Prostate gland (tissue), 2 donors: ENCODE measurements at regions not wholly inside any gene's neighbourhood (a gene's known extent, or its start where the extent isn't known, plus 50 kb on each side); places are given as distances from the start of the nearest gene placed in this dataset.
"Not testable (repeated sequence)": the region's sequence is repeated elsewhere in the genome, so short reads cannot be mapped to it uniquely, and the experiment has no call there.

Experiments used
- DNase-seq: peaks from one replicate; pipeline ENCODE4 v3.0.0-alpha.2; 2019; ENCODE audit warnings: low spot score
- H3K27ac ChIP-seq, 2 donors: fragments of 200-600 bp; sonication (generic); 2 replicates each; pipeline ENCODE4 v1.5.1; 2017 to 2019
- H3K27me3 ChIP-seq: fragments of 200-600 bp; sonication (generic); replicated peaks from 2 replicates; pipeline ENCODE4 v1.5.1; 2019; ENCODE audit not compliant: insufficient read depth
- H3K36me3 ChIP-seq, 2 donors: fragments of 200-600 bp; sonication (generic); 1 replicate in 1 of 2; 2 replicates in 1 of 2; pipeline versions ENCODE4 v1.5.1 to v1.8.1; 2017 to 2019
- H3K4me1 ChIP-seq: fragments of 200-600 bp; sonication (generic); replicated peaks from 2 replicates; pipeline ENCODE4 v1.5.1; 2019
- H3K4me3 ChIP-seq, 2 donors: fragments of 200-600 bp; sonication (generic); 2 replicates each; pipeline ENCODE4 v1.5.1; 2017 to 2019
- H3K9me3 ChIP-seq: fragments of 200-600 bp; sonication (generic); 2 replicates; pipeline ENCODE4 v1.5.1; 2017
- POLR2A ChIP-seq: fragments of 450-650 bp; IDR thresholded peaks from one replicate; pipeline ENCODE4 v1.6.1; 2016; ENCODE audit warnings: antibody characterized with exemption, mild to moderate bottlenecking
- POLR2AphosphoS5 ChIP-seq: sonication (generic); formaldehyde crosslinking; IDR thresholded peaks from one replicate; pipeline ENCODE4 v1.6.1; 2017; ENCODE audit warnings: antibody characterized with exemption
- WGBS: methylation state at CpG from one replicate; pipeline ENCODE4 v1.1.5; 2018; 5-methylcytosine and 5-hydroxymethylcytosine counted together
- intact Hi-C: fragments of 100-400 bp; cut with DNase I; formaldehyde crosslinking; loops from one replicate; pipeline ENCODE4 v1.14.2; 2022
- TF ChIP-seq, protein P1 (sequence below), 4 experiments: fragments of 200-600 bp in 2 of 4; fragments of 450-650 bp in 2 of 4; sonication (generic) in 2 of 4; IDR thresholded peaks; 1 replicate in 3 of 4; 2 replicates in 1 of 4; pipeline ENCODE4 v1.5.1; 2016 to 2019; ENCODE audit warnings: antibody characterized with exemption in 4 of 4, mild to moderate bottlenecking in 2 of 4, moderate library complexity in 2 of 4

DNA sequence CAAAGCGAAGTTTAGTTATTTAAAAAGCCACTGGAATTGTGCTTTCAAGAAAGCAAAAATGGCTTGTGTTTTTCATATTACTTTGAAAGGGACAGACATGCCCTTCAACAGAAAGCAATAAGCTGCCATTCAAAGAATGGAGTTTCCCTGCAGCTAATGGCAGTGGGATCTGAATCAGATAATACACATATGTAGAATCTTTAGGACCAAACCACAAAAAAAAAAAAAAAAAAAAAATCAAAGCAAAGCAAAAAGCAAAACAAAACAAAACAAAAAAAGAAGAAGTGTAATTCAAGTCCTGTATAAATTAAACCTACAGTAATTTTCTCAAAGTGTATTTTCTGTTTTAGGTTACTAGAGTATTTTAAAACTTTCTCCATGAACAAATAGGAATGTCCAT is 63.6 kb upstream of the ZNF217 start:
- H3K4me3 ChIP-seq: no peak overlapping the region
- no peaks in the 10 kb centered on the region for H3K27me3 ChIP-seq
- TF ChIP-seq POLR2AphosphoS5 (no peak), POLR2A (no peak)
- TF ChIP-seq, protein P1, sequence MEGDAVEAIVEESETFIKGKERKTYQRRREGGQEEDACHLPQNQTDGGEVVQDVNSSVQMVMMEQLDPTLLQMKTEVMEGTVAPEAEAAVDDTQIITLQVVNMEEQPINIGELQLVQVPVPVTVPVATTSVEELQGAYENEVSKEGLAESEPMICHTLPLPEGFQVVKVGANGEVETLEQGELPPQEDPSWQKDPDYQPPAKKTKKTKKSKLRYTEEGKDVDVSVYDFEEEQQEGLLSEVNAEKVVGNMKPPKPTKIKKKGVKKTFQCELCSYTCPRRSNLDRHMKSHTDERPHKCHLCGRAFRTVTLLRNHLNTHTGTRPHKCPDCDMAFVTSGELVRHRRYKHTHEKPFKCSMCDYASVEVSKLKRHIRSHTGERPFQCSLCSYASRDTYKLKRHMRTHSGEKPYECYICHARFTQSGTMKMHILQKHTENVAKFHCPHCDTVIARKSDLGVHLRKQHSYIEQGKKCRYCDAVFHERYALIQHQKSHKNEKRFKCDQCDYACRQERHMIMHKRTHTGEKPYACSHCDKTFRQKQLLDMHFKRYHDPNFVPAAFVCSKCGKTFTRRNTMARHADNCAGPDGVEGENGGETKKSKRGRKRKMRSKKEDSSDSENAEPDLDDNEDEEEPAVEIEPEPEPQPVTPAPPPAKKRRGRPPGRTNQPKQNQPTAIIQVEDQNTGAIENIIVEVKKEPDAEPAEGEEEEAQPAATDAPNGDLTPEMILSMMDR (IDR thresholded peaks at IDR 0.05): no peak
- H3K36me3 ChIP-seq: no peaks in the 10 kb centered on the region
- H3K9me3 ChIP-seq: no peaks in the 10 kb centered on the region
- WGBS: 94% methylated on average over 1 of the region's 1 CpG
- H3K27ac ChIP-seq: peak overlapping the region; percentile 25 to 71
- intact Hi-C loops: loop anchor here (5.0 kb wide), 1 partner anchor 35 kb away; no protein-coding TSS in a partner anchor
- no peak for DNase-seq
- peaks cover 4% of the 10 kb centered on the region for H3K4me1 ChIP-seq

DNA sequence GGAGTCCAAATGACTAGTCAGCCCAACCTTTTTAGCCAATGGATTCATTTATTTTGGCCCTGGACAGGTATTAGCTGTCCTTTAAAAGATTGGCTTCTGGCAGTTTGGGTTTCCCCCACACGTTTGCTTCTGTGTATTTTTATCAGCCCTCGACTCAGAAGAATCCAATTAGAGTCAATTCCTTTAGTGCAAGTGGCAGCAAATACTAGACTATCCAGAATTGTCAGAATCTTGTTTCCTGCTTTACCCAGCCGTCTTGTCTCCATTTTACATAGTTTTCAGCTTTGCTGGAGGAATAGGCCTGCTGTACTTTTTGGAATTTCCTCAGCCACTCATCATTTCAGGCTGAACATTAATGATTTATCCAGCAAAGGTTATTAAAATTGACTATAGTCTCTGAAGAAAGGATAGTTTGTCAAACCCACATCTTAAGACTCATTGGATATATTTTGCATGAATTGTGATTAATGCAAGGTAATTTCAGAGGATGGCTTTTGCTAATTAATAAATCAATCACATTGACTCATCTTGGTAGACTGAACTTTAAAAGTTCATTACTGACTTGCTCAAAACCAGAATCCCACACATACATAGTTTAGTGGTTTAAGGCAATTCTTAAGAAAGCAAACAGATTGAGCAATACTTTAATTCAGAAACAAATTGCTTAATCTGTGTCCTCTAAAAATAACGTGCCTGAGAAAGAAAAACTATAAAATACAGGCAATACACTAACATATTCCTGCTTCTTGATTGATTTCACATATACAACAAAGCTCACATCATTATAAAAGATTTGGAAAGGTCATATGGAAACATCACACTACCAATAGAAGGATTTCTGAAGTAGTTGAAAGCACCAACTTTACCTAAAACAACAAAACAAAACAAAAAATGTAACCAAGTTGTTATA is 62.9 kb upstream of the ZNF217 start:
- Histone ChIP-seq H3K27me3 (no peaks in the 10 kb centered on the region), H3K4me1 (peaks cover 2% of the 10 kb centered on the region), H3K9me3 (no peaks in the 10 kb centered on the region), H3K27ac (peak overlapping the region; percentile 25 to 71), H3K36me3 (no peaks in the 10 kb centered on the region), H3K4me3 (no peak overlapping the region)
- intact Hi-C loops: loop anchor here (5.0 kb wide), 1 partner anchor 34 kb away; no protein-coding TSS in a partner anchor
- no peak for DNase-seq
- TF ChIP-seq, protein P1 (IDR thresholded peaks at IDR 0.05): no peak
- TF ChIP-seq POLR2A (no peak), POLR2AphosphoS5 (no peak)
- 30% methylated on average over 4 of the region's 4 CpGs for WGBS

DNA sequence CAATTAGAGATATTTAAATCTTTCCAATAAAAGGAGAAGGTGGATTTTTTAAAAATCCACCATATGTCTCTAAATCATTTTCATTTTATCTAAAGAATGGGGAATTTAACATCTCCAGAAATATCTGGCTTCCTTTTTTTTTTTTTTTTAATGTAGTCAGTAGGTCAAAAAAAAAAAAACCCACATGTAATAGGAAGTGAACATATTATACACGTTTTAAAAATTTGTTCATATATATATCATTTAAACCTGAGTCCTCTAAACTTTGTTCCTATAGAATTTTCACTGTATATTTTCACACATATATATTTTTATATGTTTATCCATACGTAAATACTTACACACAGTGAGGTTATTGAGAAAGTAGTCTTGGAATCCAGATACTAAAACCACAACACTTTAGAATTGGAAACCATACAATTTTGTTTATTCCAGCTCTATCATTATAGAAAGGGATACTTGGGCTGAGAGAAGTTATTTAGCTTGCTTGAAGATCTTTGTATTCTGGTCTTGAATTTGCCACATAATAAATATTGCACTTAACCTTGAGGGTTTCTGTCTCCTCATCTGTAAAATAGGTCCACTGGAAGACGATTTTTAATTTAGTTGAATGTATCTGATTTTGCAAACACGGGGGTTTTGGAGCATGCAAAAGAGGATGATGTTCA is 62.1 kb upstream of the ZNF217 start:
- Histone ChIP-seq H3K9me3 (no peaks in the 10 kb centered on the region), H3K4me1 (no peaks in the 10 kb centered on the region), H3K4me3 (no peak overlapping the region), H3K36me3 (no peaks in the 10 kb centered on the region), H3K27me3 (no peaks in the 10 kb centered on the region), H3K27ac (peak overlapping the region; percentile 64 to 71)
- intact Hi-C loops: loop anchor here (5.0 kb wide), 1 partner anchor 33 kb away; no protein-coding TSS in a partner anchor
- TF ChIP-seq, protein P1 (IDR thresholded peaks at IDR 0.05): no peak
- WGBS: 55% methylated on average over 4 of the region's 4 CpGs
- no peak for DNase-seq

DNA sequence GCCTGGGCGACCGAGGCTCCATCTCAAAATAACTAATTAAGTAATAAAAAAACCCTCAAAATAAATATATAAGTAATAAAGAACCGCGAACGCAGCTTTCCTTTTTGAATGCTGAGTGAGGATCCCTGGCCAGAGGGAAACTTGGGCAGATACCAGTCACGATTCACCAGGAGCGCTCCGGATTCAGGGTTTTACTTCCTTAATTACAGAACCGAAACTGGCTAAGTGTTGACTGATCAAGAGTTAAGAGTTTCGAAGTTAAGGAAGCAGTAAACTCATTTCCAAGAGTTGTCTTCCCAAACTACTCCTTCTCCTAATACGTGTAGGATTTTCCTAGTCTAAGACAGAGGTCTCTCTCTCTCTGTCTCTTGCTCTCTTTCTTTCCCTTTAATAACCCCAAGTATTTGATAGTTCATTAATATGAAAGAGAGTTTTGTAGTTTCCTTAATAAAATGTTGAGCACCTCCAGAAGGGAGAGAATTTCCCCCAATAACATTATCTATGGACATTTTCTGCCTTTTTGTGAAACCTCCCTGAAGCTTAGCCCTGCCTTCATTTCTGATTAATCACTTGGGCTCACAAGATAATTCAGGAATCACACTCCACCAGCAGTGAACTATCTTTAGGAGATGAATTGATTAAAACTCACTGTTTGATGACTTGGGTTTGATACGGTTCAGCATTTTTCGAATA is 61.4 kb upstream of the ZNF217 start:
- Histone ChIP-seq H3K4me1 (no peaks in the 10 kb centered on the region), H3K4me3 (peak overlapping the region in 1 of 2 donors; percentile 11)
- 51% methylated on average over 13 of the region's 13 CpGs for WGBS

DNA sequence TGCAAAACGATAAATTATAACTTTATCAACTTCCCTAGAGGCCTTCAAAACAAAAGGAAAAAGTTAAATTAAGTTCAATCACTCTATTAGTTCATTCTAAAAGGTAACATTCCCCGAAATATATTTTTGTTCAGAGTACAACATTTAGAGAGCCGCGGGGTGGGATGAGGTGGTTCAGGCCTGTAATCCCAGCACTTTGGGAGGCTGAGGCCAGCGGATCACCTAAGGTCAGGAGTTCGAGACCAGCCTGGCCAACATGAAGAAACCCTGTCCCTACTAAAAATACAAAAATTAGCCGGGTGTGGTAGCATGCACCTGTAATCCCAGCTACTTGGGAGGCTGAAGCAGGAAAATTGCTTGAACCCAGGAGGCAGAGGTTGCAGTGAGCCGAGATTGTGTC is 60.9 kb upstream of the ZNF217 start:
- WGBS: 87% methylated on average over 8 of the region's 8 CpGs
- H3K36me3 ChIP-seq, H3K4me1 ChIP-seq, DNase-seq, H3K27me3 ChIP-seq, intact Hi-C loops, H3K9me3 ChIP-seq: not testable (repeated sequence)
- Histone ChIP-seq H3K4me3 (peak overlapping the region in 1 of 2 donors; percentile 11), H3K27ac (peak overlapping the region; percentile 64 to 71)

More for the DNA sequence above, 61.4 kb upstream of the ZNF217 start:
- Histone ChIP-seq H3K27ac (peak overlapping the region; percentile 64 to 71), H3K9me3 (no peaks in the 10 kb centered on the region), H3K36me3 (no peaks in the 10 kb centered on the region), H3K27me3 (no peaks in the 10 kb centered on the region)
- intact Hi-C loops: loop anchor here (5.0 kb wide), 1 partner anchor 33 kb away; no protein-coding TSS in a partner anchor
- TF ChIP-seq POLR2A (no peak), POLR2AphosphoS5 (no peak)
- TF ChIP-seq, protein P1 (IDR thresholded peaks at IDR 0.05): no peak
- no peak for DNase-seq
